Testis (tissue), 2 donors: ENCODE measurements at regions not wholly inside any gene's neighbourhood (a gene's known extent, or its start where the extent isn't known, plus 50 kb on each side); places are given as distances from the start of the nearest gene placed in this dataset.

Experiments used
- DNase-seq: peaks from one replicate; pipeline ENCODE4 v3.0.0-alpha.2; 2019
- H3K27ac ChIP-seq, 2 donors: fragments of 200-600 bp; sonication (generic); one replicate each; pipeline ENCODE4 v1.5.1; 2019
- H3K27me3 ChIP-seq: fragments of 200-600 bp; sonication (generic); one replicate; pipeline ENCODE4 v1.5.1; 2019
- H3K36me3 ChIP-seq: fragments of 200-600 bp; sonication (generic); one replicate; pipeline ENCODE4 v1.5.1; 2017; ENCODE audit warnings: low read depth; ENCODE audit errors: missing control alignments
- H3K4me1 ChIP-seq: fragments of 200-600 bp; sonication (generic); one replicate; pipeline ENCODE4 v1.5.1; 2019
- H3K4me3 ChIP-seq, 2 donors: fragments of 200-600 bp; sonication (generic); one replicate each; pipeline ENCODE4 v1.5.1; 2017 to 2019
- H3K9me3 ChIP-seq: fragments of 200-600 bp; sonication (generic); one replicate; pipeline ENCODE4 v1.5.1; 2017
- CTCF ChIP-seq, 3 experiments: fragments of 450-650 bp in 2 of 3; fragments of 200-600 bp in 1 of 3; sonication (generic) in 1 of 3; IDR thresholded peaks; one replicate each; pipeline ENCODE4 v1.5.1; 2016 to 2019; ENCODE audit warnings: antibody characterized with exemption in 3 of 3, mild to moderate bottlenecking in 2 of 3, moderate library complexity in 1 of 3
- POLR2A ChIP-seq: fragments of 450-650 bp; IDR thresholded peaks from one replicate; pipeline ENCODE4 v1.6.1; 2017; ENCODE audit warnings: antibody characterized with exemption, mild to moderate bottlenecking, moderate library complexity
- WGBS, 2 donors: methylation state at CpG; one replicate each; pipeline ENCODE4 v1.1.5; 2018; 5-methylcytosine and 5-hydroxymethylcytosine counted together
- intact Hi-C: fragments of 100-400 bp; cut with DNase I; formaldehyde crosslinking; loops from one replicate; pipeline ENCODE4 v1.15.1; 2023; ENCODE audit warnings: low total_unique reads

DNA sequence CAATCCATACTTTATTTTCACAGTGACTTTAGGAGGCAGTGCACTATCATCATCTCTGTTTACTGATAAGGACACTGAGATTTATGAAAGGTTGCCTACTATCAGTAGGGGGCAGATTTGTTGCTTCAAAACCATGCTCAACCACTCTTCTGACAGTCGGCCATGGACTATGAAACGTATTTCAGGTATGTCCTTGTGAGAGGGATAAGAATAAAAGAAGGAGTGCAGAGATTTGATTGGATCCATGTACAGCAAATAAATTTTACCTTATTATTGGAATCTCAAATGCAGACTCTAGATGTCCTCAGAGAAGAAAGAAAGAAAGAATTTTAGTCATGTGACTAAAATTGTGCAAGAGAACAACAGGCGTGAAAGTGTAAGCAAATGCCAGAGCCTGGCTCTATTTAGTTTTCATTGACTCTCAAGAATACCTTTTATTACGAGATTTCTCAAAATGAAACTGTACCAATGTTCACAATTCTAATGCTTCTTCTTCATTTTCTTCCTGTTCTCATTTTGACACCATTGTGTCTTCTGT, 296.6 kb upstream of the RASA1 start:
- TF ChIP-seq POLR2A (no peak), CTCF (IDR thresholded peaks at IDR 0.05) (no peak)
- H3K9me3 ChIP-seq = no peaks in the 10 kb centered on the region
- no peak overlapping the region for H3K4me3 ChIP-seq
- no peaks in the 10 kb centered on the region for H3K4me1 ChIP-seq
- 51 to 62% methylated on average over 4 of the region's 4 CpGs for WGBS, 2 donors
- H3K27me3 ChIP-seq = no peaks in the 10 kb centered on the region
- intact Hi-C loops = no loop called here
- no peaks in the 10 kb centered on the region for H3K36me3 ChIP-seq
- DNase-seq = no peak
- H3K27ac ChIP-seq = no peak overlapping the region

DNA sequence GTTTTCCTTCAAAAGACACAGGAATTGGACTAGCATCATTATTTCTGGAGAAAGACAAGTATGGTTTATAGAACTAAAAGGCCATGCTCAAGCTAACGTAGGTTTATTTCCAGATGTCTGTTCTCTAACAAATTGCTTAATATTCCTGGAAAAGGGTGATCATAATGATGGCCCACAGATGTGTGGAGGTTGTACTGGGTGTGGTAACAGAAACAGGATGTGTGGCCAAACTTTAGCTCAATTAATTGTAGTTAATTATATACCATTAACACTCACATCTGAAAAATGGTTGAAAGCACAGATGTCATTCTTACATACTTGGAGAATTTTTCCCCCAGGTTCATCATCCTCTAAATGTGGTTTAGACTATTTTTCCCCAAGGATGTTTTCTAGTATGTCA, 292.7 kb upstream of the RASA1 start:
- no peaks in the 10 kb centered on the region for H3K36me3 ChIP-seq
- H3K27me3 ChIP-seq = no peaks in the 10 kb centered on the region
- no peak for DNase-seq
- no peak overlapping the region for H3K27ac ChIP-seq
- H3K4me3 ChIP-seq = no peak overlapping the region
- TF ChIP-seq POLR2A = no peak
- no peak for TF ChIP-seq CTCF (IDR thresholded peaks at IDR 0.05)
- WGBS, 2 donors = 68 to 76% methylated on average over 1 of the region's 1 CpG
- no peaks in the 10 kb centered on the region for H3K4me1 ChIP-seq
- intact Hi-C loops = no loop called here
- no peaks in the 10 kb centered on the region for H3K9me3 ChIP-seq

- 75 to 80% methylated on average over 3 of the region's 3 CpGs for WGBS, 2 donors
- intact Hi-C loops = no loop called here
- no peak overlapping the region for H3K4me3 ChIP-seq
- no peak for DNase-seq
- TF ChIP-seq POLR2A = no peak
- TF ChIP-seq CTCF (IDR thresholded peaks at IDR 0.05) = no peak
- H3K9me3 ChIP-seq = no peaks in the 10 kb centered on the region
- H3K27me3 ChIP-seq = no peaks in the 10 kb centered on the region
- no peaks in the 10 kb centered on the region for H3K36me3 ChIP-seq
- H3K27ac ChIP-seq = no peak overlapping the region
- H3K4me1 ChIP-seq = no peaks in the 10 kb centered on the region
Measured at GRCh38 chr5:86977190-86977589, 290.5 kb upstream of the RASA1 start.

DNA sequence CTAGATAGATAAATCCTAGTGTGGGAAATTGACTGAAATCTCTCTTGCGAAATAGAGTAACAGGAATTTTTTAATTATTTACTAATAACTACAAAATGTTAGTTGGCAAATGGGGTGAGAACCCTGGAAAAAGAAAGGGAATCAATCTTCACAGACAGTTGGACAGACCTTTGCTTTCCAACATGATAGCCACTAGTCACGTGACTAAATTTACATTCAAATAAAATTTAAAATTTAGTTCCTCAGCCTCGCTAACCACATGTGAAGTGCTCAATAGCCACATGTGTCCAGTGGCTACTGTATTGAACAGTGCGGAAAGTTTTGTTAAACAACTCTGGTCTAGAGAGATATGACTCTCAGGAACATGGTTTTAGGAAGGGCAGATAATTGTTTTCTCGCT, 289.9 kb upstream of the RASA1 start:
- 92 to 98% methylated on average over 5 of the region's 5 CpGs for WGBS, 2 donors

More for the DNA sequence above, 289.9 kb upstream of the RASA1 start:
- no peaks in the 10 kb centered on the region for H3K27me3 ChIP-seq
- no peak for DNase-seq
- intact Hi-C loops = no loop called here
- H3K36me3 ChIP-seq = no peaks in the 10 kb centered on the region
- TF ChIP-seq POLR2A (no peak), CTCF (IDR thresholded peaks at IDR 0.05) (no peak)
- no peak overlapping the region for H3K27ac ChIP-seq
- no peaks in the 10 kb centered on the region for H3K9me3 ChIP-seq
- H3K4me3 ChIP-seq = no peak overlapping the region
- H3K4me1 ChIP-seq = no peaks in the 10 kb centered on the region
